SJSA1 (cell line): ENCODE measurements at regions not wholly inside any gene's neighbourhood (a gene's known extent, or its start where the extent isn't known, plus 50 kb on each side); places are given as distances from the start of the nearest gene placed in this dataset.

Source experiments
- DNase-seq, 2 experiments: peaks; one replicate each; pipeline ENCODE4 v3.0.0-alpha.2; 2015 to 2020; ENCODE audit warnings: low spot score in 2 of 2, low read depth in 1 of 2
- H3K27ac ChIP-seq: fragments of 250-450 bp; sonication (Bioruptor Pico); 2 replicates; pipeline ENCODE4 v1.5.1; 2020; ENCODE audit warnings: mild to moderate bottlenecking, moderate library complexity
- H3K27me3 ChIP-seq: fragments of 250-450 bp; sonication (Bioruptor Pico); replicated peaks from 2 replicates; pipeline ENCODE4 v1.5.1; 2020; ENCODE audit warnings: mild to moderate bottlenecking, moderate library complexity
- H3K36me3 ChIP-seq: fragments of 250-450 bp; sonication (Bioruptor Pico); 2 replicates; pipeline ENCODE4 v1.5.1; 2020; ENCODE audit warnings: mild to moderate bottlenecking
- H3K4me1 ChIP-seq: fragments of 250-450 bp; sonication (Bioruptor Pico); replicated peaks from 2 replicates; pipeline ENCODE4 v1.6.1; 2021; ENCODE audit warnings: mild to moderate bottlenecking
- H3K4me3 ChIP-seq: fragments of 250-450 bp; sonication (Bioruptor Pico); 2 replicates; pipeline ENCODE4 v1.5.1; 2020; ENCODE audit warnings: mild to moderate bottlenecking
- H3K9me3 ChIP-seq: fragments of 250-450 bp; sonication (Bioruptor Pico); replicated peaks from 2 replicates; pipeline ENCODE4 v1.5.1; 2020; ENCODE audit warnings: mild to moderate bottlenecking

DNA sequence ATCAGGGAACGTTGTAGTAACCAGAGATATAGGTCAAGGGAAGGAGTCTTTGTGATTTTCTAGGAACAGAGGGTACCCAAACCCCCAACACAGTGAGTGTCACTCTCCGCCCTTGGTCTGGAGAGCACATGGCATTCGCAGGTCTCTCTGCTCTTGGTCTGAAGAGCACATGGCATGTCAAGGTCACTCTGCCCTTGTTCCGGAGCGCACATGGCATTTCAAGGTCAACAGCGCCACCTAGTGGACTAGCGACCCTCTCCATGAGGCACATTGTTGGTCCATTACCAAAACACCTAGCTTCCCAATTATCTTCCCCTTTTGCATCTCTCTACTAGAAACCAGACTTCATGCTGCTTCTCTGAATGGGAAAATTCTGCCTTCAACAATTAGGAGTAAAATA is 260.0 kb downstream of the C6orf118 start:
- Histone ChIP-seq H3K9me3 (no peaks in the 10 kb centered on the region), H3K36me3 (no peaks in the 10 kb centered on the region), H3K27me3 (no peaks in the 10 kb centered on the region), H3K27ac (no peak overlapping the region), H3K4me3 (no peak overlapping the region), H3K4me1 (peaks cover 35% of the 10 kb centered on the region)
- DNase-seq: peak; percentile 59 to 78

GRCh38 chr6:165047952-165048351 is 261.5 kb downstream of the C6orf118 start:
- Histone ChIP-seq H3K9me3 (no peaks in the 10 kb centered on the region), H3K36me3 (no peaks in the 10 kb centered on the region), H3K27me3 (no peaks in the 10 kb centered on the region), H3K4me1 (peaks cover 21% of the 10 kb centered on the region), H3K27ac (no peak overlapping the region), H3K4me3 (no peak overlapping the region)
- no peak for DNase-seq

GRCh38 chr6:165045631-165046030 is 263.8 kb downstream of the C6orf118 start:
- no peaks in the 10 kb centered on the region for H3K27me3 ChIP-seq
- H3K27ac ChIP-seq: peak overlapping the region; percentile 56
- H3K36me3 ChIP-seq: no peaks in the 10 kb centered on the region
- H3K4me3 ChIP-seq: no peak overlapping the region
- peaks cover 12% of the 10 kb centered on the region for H3K4me1 ChIP-seq
- peak in 1 of 2 experiments; percentile 65 for DNase-seq
- no peaks in the 10 kb centered on the region for H3K9me3 ChIP-seq

DNA sequence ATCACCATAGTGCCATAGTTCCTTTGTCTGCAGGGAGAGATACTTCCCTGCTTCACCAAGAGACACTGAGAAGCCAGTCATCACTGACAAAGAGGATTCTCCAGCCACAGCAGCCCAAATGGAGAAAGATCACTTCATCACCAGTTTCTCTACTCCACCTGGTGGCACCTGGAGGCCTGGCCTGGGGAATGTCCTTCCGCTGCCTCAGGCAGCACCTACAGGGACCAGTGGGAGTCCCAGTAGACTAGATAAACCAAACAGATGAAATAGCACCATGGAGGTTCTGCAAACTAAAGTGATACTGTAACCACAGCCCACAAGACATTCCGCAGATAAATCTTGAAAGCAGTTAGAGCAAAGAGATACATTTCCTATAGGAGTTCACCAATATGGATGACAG is 266.5 kb downstream of the C6orf118 start:
- Histone ChIP-seq H3K27me3 (no peaks in the 10 kb centered on the region), H3K4me3 (no peak overlapping the region), H3K27ac (no peak overlapping the region), H3K9me3 (0 out of 2 replicates have a peak, but pooled peaks cover 2% of the 10 kb centered on the region), H3K4me1 (peaks cover 12% of the 10 kb centered on the region), H3K36me3 (no peaks in the 10 kb centered on the region)
- DNase-seq: no peak

DNA sequence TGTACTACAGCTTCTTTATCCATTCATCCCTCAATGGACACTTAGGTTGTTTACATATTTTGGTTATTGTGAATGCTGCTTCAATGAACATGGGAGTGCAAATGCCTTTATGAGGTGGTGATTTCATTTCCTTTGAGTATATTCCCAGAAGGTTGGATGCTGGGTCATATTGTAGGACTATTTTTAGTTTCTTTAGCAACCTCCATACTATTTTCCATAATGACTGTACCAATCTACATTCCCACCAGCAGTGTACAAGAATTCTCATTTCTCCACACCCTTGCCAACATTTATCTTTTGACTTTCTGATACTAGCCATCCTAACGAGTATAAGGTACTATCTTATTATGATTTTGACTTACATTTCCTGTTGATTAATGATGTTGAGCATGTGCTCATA is 269.0 kb downstream of the C6orf118 start:
- DNase-seq: no peak
- Histone ChIP-seq H3K4me1 (peaks cover 5% of the 10 kb centered on the region), H3K36me3 (no peaks in the 10 kb centered on the region), H3K27ac (no peak overlapping the region), H3K9me3 (0 out of 2 replicates have a peak, but pooled peaks cover 2% of the 10 kb centered on the region), H3K27me3 (no peaks in the 10 kb centered on the region), H3K4me3 (no peak overlapping the region)

DNA sequence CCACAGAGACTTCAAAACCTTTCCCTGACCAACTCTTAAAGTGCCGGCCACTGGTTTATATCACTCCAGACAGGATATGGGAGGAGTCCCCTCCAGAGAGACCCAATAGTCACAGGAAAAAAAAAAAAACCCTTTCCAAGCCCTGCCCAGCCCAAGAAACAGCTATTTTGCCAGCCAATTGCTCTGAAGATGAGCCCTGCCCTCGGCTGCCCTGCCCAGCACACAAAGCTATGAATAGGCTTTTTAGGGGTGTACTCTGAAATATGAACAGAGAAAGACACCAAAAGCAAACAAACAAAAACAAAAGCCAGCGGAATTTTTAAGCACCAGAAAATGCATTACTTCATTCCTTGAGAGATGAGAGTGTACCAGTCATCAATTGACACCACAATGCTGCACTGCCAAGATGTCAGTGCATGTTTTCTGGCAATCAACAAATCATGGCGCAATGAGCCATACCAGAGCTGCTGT is 275.1 kb downstream of the C6orf118 start:
- Histone ChIP-seq H3K4me1 (peaks cover 16% of the 10 kb centered on the region), H3K27me3 (no peaks in the 10 kb centered on the region), H3K4me3 (no peak overlapping the region), H3K9me3 (no peaks in the 10 kb centered on the region), H3K36me3 (0 out of 2 replicates have a peak, but pooled peaks cover 3% of the 10 kb centered on the region), H3K27ac (peak overlapping the region; percentile 70)
- peak in 1 of 2 experiments; percentile 67 for DNase-seq

DNA sequence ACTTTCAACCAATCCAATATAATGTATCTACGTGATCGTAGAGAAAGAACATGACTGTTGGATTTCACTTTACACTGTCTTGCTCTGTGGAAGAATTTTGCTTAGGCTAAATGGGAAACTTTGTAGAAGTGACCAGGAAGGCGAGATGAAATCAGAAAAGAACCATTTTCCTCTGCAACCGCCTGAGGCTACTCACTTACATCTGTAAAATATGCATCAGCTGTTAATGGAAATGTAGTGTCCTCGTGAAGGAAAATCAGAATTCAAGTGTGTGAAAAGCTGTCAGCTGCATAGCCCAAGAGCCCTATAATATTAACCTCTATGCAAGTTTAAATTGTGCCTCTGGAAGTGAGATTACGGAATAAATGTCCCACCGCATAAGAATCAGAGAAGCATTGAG is 277.9 kb downstream of the C6orf118 start:
- Histone ChIP-seq H3K4me3 (no peak overlapping the region), H3K36me3 (0 out of 2 replicates have a peak, but pooled peaks cover 3% of the 10 kb centered on the region), H3K9me3 (no peaks in the 10 kb centered on the region), H3K4me1 (peaks cover 16% of the 10 kb centered on the region), H3K27ac (no peak overlapping the region), H3K27me3 (no peaks in the 10 kb centered on the region)
- DNase-seq: no peak

DNA sequence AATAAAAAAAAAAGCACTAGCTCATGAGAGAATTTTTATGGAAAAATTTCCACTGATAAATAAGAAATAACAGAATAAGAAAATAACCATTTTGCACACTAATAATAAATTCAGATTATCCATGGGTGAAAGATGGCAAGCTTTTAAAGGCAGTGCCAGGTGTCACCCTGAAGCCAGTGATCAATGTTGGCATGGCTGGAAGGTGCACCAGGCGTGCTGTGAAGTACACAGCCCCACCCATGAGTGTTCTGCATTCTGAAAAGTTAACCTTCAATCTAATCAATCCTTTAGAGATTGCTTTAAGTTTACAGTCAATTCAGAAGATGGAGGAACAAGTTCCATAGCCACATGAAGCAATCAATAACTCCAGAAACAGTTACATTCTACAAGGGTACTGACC is 284.4 kb downstream of the C6orf118 start:
- no peaks in the 10 kb centered on the region for H3K27me3 ChIP-seq
- no peaks in the 10 kb centered on the region for H3K9me3 ChIP-seq
- no peaks in the 10 kb centered on the region for H3K4me1 ChIP-seq
- no peak for DNase-seq
- no peaks in the 10 kb centered on the region for H3K36me3 ChIP-seq
- no peak overlapping the region for H3K4me3 ChIP-seq
- H3K27ac ChIP-seq: no peak overlapping the region

DNA sequence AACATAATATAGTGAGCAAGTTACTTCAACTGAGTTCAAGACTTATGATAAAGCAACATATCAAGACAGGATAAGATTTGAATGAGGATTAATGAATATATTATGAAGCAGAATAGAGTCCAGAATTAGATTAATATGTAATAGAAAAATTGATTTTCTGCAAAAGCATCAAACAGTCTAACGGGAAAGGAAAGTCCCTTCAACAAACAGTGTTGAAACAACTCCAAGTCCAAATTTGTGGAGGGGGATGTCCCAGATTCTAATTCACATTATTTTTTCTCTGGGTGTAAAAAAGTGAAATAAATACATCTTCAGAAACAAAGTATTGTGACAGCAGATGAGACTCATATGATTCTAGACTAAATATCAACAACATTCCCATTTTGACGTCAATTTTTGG is 289.7 kb downstream of the C6orf118 start:
- H3K27ac ChIP-seq: no peak overlapping the region
- H3K36me3 ChIP-seq: no peaks in the 10 kb centered on the region
- H3K27me3 ChIP-seq: no peaks in the 10 kb centered on the region
- DNase-seq: no peak
- no peak overlapping the region for H3K4me3 ChIP-seq
- H3K9me3 ChIP-seq: no peaks in the 10 kb centered on the region
- peaks cover 11% of the 10 kb centered on the region for H3K4me1 ChIP-seq

DNA sequence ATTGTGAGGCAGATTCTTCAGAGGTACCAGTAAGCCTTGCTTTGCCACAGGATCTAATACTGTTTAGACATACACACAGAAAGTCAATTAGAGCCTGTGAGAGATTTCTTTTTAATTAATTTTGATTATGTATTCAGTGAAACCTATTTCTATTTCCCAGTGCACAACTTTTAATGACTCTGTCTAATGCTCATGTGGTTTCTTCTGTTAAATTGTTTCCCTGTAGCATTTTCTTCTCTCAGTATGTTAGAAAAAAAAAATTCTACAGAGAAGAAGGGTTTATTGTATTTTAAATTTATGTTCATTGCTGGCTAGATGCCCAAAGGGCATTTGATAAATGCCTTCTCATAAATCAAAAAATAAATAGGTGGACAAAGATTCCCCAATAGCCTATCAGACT is 293.7 kb downstream of the C6orf118 start:
- Histone ChIP-seq H3K9me3 (no peaks in the 10 kb centered on the region), H3K27ac (peak overlapping the region; percentile 99), H3K4me1 (peaks cover 52% of the 10 kb centered on the region), H3K36me3 (no peaks in the 10 kb centered on the region), H3K27me3 (no peaks in the 10 kb centered on the region), H3K4me3 (no peak overlapping the region)
- no peak for DNase-seq

DNA sequence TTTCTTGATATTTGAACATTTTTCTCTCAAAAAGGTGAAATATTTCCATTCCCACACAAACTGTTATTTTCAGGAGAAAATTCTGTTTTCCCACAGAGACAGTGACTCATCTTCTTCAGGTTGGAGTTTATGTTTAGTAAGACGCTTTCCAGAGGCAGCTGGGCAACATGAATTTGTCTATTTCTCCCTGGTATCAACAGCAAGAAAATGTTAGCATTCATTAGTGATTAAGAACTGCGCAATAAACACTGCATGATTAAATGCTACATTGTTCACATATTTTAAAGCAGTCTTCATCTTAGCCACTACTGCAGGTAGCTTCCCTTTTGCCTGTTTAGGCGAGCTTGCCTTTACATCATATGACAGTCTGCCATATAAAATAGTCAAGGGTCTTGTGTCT is 295.7 kb downstream of the C6orf118 start:
- Histone ChIP-seq H3K9me3 (no peaks in the 10 kb centered on the region), H3K4me1 (peaks cover 71% of the 10 kb centered on the region), H3K27me3 (no peaks in the 10 kb centered on the region), H3K36me3 (no peaks in the 10 kb centered on the region), H3K4me3 (no peak overlapping the region), H3K27ac (peak overlapping the region; percentile 99)
- DNase-seq: peak; percentile 56 to 85

GRCh38 chr6:165012183-165012582 is 297.2 kb downstream of the C6orf118 start:
- Histone ChIP-seq H3K4me3 (no peak overlapping the region), H3K4me1 (peaks cover 78% of the 10 kb centered on the region), H3K27ac (peak overlapping the region; percentile 99), H3K36me3 (no peaks in the 10 kb centered on the region), H3K27me3 (no peaks in the 10 kb centered on the region), H3K9me3 (no peaks in the 10 kb centered on the region)
- no peak for DNase-seq

- Histone ChIP-seq H3K36me3 (no peaks in the 10 kb centered on the region; the same call in 1 of the 2 replicates), H3K4me1 (peaks cover 78% of the 10 kb centered on the region), H3K27ac (peak overlapping the region; percentile 99), H3K9me3 (0 out of 2 replicates have a peak, but pooled peaks cover 2% of the 10 kb centered on the region), H3K4me3 (no peak overlapping the region), H3K27me3 (no peaks in the 10 kb centered on the region)
- peak; percentile 79 to 97 for DNase-seq
Measured at GRCh38 chr6:165010556-165011535, 298.6 kb downstream of the C6orf118 start.

GRCh38 chr6:165008971-165009370 is 300.4 kb downstream of the C6orf118 start:
- 0 out of 2 replicates have a peak, but pooled peaks cover 2% of the 10 kb centered on the region for H3K9me3 ChIP-seq
- peak overlapping the region; percentile 99 for H3K27ac ChIP-seq
- peak; percentile 90 to 91 for DNase-seq
- H3K4me3 ChIP-seq: no peak overlapping the region
- peaks cover 59% of the 10 kb centered on the region for H3K4me1 ChIP-seq
- no peaks in the 10 kb centered on the region; the same call in 1 of the 2 replicates for H3K36me3 ChIP-seq
- no peaks in the 10 kb centered on the region for H3K27me3 ChIP-seq
